NCI-H510A (cell line): ENCODE measurements at regions not wholly inside any gene's neighbourhood (a gene's known extent, or its start where the extent isn't known, plus 50 kb on each side); places are given as distances from the start of the nearest gene placed in this dataset.

ENCODE experiments used
- DNase-seq: peaks from one replicate; lab custom pipeline; 2025; lab: John Stamatoyannopoulos, UW

DNA sequence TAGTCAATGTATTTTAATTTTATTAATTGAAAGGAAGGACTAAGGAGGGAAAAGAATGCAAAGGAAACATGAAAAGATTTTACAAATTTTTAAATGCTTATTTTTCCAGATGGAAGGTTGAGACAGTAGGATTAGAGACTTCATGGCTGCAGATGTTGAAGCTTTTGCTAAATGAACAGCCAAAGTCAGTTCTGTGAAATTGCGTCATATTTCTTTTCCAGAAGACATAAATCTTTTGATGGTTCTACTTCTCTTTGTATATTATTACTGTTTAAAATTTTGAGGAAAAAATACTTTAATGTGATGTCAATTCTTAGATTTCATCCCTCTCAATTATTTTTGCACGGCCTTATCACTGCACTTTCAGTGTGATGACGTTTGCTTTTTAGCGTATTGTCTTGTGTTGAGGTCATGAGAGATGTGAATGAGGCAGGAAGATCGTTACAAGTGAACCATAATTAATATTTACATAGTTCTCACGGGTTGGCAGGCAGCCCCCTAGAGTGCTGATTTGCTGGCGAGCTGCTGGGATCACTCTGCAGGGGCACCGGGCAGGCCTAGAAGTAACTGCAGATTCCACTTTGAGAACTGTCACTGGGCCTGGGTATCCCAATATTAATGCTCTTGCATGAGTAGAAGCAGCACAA is 158.1 kb downstream of the TBXT start:
- DNase-seq = no peak

GRCh38 chr6:166008441-166009369 is 158.9 kb downstream of the TBXT start:
- no peak for DNase-seq

DNA sequence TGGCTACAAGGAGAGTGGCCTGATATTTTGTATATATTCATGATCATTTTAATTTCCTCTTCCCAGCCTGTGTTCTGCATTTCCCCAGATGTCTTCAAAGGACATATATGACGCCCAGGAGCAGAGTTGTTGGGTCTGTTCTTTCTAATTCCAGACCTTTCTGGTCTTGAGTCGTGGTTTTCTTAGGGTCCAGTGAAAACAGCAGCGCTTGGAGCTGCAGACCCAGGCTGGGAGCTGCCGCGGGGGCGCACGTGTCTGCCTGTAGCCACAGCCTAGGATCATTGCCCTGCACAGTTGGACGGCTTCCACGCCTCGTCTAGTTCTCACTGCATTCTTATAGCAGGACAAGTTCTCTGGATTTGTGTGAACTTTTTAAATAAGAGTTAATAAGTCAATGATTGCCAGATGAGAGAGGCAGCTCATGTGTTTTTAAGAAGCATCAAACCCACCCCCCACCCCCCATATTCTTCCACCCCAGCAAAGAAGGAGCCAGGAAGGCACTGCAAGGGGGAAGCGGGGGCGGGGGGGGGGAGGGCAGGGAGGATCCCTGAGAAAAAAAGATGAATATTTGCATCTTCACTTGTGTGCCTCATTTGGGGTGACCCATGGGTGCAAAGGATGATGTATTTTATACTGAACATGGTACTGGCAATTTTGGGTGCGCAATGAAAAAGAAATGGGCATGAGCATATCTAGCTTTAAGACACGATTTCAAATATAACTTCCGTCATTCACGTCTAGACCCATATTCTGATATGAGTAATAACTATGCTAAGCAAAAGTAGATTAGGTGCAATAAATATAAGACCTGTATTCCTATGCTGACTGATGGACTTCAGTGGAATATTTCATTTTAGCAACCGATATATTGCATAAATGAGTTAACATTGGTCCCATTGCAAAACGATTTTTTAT is 160.0 kb downstream of the TBXT start:
- DNase-seq = no peak

DNA sequence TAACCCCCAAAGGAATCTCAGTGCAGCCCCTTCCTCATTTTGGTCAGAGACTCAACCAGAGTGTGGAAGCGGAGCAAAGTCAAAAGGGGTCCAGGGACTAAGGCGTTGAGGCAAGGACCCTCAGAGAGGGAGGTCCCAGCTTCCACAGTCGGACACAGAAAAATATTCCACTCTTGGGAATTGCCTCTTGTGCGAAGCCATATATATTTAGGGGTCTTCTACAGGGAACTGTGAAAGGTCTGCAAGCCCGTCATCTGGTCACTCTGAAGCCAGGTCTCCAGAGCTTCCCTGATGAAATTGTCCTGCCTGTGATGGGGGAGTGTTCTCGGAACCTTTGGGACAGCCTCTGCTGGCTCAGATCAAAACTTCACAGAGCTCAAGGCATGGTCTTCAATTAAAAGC is 160.8 kb downstream of the TBXT start:
- DNase-seq = no peak

DNA sequence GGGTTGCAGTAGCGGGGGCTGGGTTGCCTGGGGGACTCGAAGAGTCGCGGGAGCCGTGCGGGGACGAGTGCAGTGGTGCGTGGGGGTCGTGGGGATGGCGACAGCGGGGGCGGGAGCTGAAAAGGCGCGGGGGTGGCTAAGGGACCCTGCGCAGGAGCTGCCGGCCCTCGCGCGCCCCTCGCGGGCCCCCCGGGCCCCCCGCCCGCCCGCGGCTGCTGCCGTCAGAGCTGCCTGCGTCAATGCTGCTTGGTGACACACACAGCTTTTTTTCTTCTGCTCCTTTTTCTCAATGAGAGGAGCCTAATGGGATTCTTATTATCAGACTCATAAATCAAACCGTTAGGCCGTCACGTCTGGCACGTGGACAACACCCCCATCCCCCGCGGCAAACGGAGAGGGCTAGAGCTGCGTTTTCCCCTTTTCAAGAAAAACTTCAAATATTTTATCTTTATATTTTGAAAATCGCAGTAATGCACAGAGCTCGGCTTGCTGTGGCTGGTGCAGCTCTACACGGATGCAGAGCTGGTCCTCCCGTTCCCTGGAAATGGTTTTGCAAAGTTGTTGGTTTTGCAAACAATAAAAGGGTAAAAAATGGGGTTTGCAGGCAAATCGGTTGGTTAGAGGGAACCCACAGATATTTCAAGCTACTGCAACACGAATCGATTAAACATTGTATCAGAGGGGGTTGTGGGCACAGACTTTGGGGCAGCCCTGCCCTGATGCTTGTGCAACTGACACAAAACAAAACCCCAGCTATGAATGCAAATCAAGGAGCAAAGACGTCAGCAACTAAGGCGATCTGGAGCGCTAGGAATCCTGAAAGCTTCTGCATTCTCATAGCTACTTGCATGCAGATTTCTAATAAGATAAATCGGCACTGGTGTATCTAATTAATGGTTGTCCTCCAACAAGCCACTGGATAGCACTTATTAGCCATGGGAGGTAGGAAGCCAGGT is 161.4 kb downstream of the TBXT start:
- DNase-seq = no peak

GRCh38 chr6:166005401-166005943 is 162.2 kb downstream of the TBXT start:
- DNase-seq = no peak

DNA sequence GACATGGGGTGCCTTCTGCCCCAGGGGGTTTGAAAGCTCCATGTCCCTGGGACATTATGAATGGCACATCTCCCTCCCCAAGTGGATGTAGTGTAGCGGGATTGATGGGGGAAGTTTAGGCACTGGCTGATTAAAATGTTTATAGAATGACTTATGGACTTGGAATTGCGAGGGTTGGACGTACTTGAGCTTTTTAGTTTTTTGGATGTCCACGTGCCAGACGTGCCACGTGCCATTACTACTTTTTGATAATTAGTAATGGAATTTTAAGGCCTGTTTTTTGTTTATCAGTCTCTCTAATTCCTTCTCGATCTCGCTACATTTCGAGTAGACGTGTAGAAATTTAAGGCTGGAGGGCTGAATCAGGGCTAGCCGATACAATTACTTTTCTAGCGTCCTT is 162.8 kb downstream of the TBXT start:
- no peak for DNase-seq

- no peak for DNase-seq
Observed at GRCh38 chr6:166004471-166004870, 163.2 kb downstream of the TBXT start.

DNA sequence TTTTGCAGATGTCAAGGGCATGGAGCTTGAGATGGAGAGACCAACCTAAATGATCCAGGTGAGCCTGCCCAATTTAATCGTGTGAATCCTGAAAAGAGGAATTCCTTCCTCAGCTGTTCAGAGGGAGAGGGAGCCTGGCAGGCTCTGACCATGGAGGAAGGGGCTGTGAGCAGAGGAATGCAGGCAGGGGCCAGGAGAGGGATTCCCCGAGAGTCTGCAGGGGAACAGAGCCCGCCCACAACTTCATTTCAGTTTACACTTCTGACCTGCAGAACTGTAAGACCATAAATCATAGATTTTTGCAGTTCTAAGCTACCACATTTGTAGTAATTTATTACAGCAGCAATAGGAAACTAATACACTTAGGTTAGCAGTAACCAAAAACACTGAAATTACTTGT is 164.1 kb downstream of the TBXT start:
- no peak for DNase-seq

- DNase-seq = no peak
Observed at GRCh38 chr6:166001359-166001758, 166.3 kb downstream of the TBXT start.

GRCh38 chr6:165999279-165999678 is 168.4 kb downstream of the TBXT start:
- no peak for DNase-seq

- DNase-seq = no peak
Observed at GRCh38 chr6:165998072-165998471, 169.6 kb downstream of the TBXT start.

GRCh38 chr6:165991341-165991740 is 176.3 kb downstream of the TBXT start:
- no peak for DNase-seq

DNA sequence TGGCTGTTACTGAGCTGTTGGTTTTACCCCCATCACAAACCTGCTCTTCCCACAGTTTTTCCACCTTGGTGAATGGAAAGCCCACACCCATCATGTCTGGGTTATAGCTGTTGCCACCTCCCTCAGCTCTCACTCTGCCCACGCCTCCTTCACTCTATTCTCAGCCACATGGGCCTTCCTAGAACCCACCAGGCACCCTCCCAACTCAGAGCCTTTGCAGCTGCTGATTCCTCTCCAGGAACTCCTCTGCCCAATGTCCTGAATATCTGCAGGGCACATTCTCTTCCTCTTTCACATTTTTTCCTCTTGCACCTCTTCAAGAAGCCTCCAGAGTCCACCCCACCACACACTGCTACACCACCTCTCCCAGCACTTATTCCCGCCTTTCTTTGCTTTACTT is 177.4 kb downstream of the TBXT start:
- DNase-seq = no peak

DNA sequence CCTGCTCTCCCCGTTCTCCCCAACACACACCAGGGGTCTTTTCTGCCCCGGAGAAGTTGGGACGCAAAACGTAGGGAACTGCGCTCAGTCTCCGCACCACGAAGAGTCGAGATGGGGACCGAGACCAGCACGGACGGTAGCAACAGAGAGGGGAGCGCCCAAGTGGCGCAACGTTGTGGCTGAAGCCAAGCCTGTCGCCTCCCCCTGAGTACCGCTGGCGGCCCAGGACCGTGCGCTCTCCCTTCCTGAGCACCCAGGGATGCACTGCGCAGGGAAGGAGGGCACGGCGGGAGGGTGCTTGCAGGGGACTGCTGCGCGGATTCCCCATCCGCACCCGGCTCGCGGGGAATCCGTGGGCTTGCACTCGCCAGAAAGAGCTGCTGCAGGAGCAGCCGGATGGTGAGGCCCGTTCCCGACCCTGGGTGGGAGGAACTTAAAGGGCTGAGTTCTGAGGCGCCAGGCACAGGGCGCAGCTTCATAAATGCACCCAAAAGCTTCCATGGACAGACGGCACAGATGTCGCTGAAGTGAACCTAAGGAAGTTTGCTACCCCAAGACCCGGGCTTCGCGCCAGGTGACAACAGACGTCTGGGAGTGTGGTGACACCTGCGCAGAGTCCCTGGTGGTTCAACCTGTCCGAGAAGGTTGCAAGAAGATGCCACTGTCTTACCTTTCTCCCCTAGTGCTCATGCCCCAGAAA is 178.7 kb downstream of the TBXT start:
- DNase-seq = no peak

- DNase-seq = no peak
Observed at GRCh38 chr6:165988302-165988756, 179.3 kb downstream of the TBXT start.

- peak; percentile 20 for DNase-seq
Observed at GRCh38 chr6:165987483-165988301, 180.0 kb downstream of the TBXT start.

- DNase-seq = no peak
Observed at GRCh38 chr6:165986914-165987482, 180.7 kb downstream of the TBXT start.
